HUES64 (cell line): ENCODE measurements at regions not wholly inside any gene's neighbourhood (a gene's known extent, or its start where the extent isn't known, plus 50 kb on each side); places are given as distances from the start of the nearest gene placed in this dataset.

ENCODE experiments used
- H3K27ac ChIP-seq: 2 replicates; pipeline ENCODE4 v1.7.0; 2013; ENCODE audit warnings: low read depth, low read length, inconsistent platforms
- H3K27me3 ChIP-seq: 2 replicates; pipeline ENCODE4 v1.6.1; 2013; ENCODE audit warnings: mild to moderate bottlenecking, low read length; ENCODE audit not compliant: insufficient read depth
- H3K36me3 ChIP-seq: 2 replicates; pipeline ENCODE4 v1.6.1; 2013; ENCODE audit warnings: mild to moderate bottlenecking, low read length; ENCODE audit not compliant: insufficient read depth
- H3K4me1 ChIP-seq: 2 replicates; pipeline ENCODE4 v1.6.1; 2013; ENCODE audit warnings: mild to moderate bottlenecking, low read length, moderate library complexity; ENCODE audit not compliant: insufficient read depth
- H3K4me3 ChIP-seq: 2 replicates; pipeline ENCODE4 v1.5.1; 2013; ENCODE audit warnings: mild to moderate bottlenecking, low read length, moderate library complexity
- H3K9ac ChIP-seq: 2 replicates; pipeline ENCODE4 v1.6.1; 2013; ENCODE audit warnings: mild to moderate bottlenecking, low read depth, low read length
- H3K9me3 ChIP-seq: 2 replicates; pipeline ENCODE4 v1.6.1; 2013; ENCODE audit warnings: low read depth, low read length; ENCODE audit not compliant: insufficient read depth
- WGBS: fragments of 150-250, 120-280 bp; methylation state at CpG from one replicate; pipeline ENCODE4 v1.1.7; 2013; ENCODE audit warnings: missing lambda C conversion rate; 5-methylcytosine and 5-hydroxymethylcytosine counted together

GRCh38 chr17:71963351-71963750 lies 157.5 kb upstream of the SOX9 start:
- Histone ChIP-seq H3K9me3 (no peaks in the 10 kb centered on the region), H3K27me3 (no peaks in the 10 kb centered on the region), H3K36me3 (no peaks in the 10 kb centered on the region), H3K4me3 (no peak overlapping the region), H3K4me1 (0 out of 2 replicates have a peak, but pooled peaks cover 5% of the 10 kb centered on the region), H3K9ac (no peak overlapping the region), H3K27ac (no peak overlapping the region)

- Histone ChIP-seq H3K36me3 (no peaks in the 10 kb centered on the region), H3K4me3 (no peak overlapping the region), H3K4me1 (0 out of 2 replicates have a peak, but pooled peaks cover 5% of the 10 kb centered on the region), H3K27ac (no peak overlapping the region), H3K9ac (no peak overlapping the region), H3K27me3 (no peaks in the 10 kb centered on the region), H3K9me3 (no peaks in the 10 kb centered on the region)
- 98% methylated on average over 4 of the region's 4 CpGs for WGBS
Measured at GRCh38 chr17:71963791-71964190, 157.0 kb upstream of the SOX9 start.

GRCh38 chr17:71964559-71964958 lies 156.3 kb upstream of the SOX9 start:
- Histone ChIP-seq H3K9me3 (no peaks in the 10 kb centered on the region), H3K27ac (no peak overlapping the region), H3K4me1 (0 out of 2 replicates have a peak, but pooled peaks cover 5% of the 10 kb centered on the region), H3K4me3 (no peak overlapping the region), H3K36me3 (no peaks in the 10 kb centered on the region), H3K27me3 (no peaks in the 10 kb centered on the region), H3K9ac (no peak overlapping the region)
- 95% methylated on average over 2 of the region's 2 CpGs for WGBS

- no peak overlapping the region for H3K9ac ChIP-seq
- H3K36me3 ChIP-seq: no peaks in the 10 kb centered on the region
- WGBS: 92% methylated on average over 6 of the region's 6 CpGs
- H3K9me3 ChIP-seq: no peaks in the 10 kb centered on the region
- H3K27me3 ChIP-seq: no peaks in the 10 kb centered on the region
- H3K4me3 ChIP-seq: no peak overlapping the region
- H3K4me1 ChIP-seq: 0 out of 2 replicates have a peak, but pooled peaks cover 5% of the 10 kb centered on the region
- H3K27ac ChIP-seq: no peak overlapping the region
Measured at GRCh38 chr17:71966055-71966454, 154.8 kb upstream of the SOX9 start.

GRCh38 chr17:71966459-71967313 lies 154.1 kb upstream of the SOX9 start:
- Histone ChIP-seq H3K9me3 (no peaks in the 10 kb centered on the region), H3K27me3 (no peaks in the 10 kb centered on the region), H3K36me3 (no peaks in the 10 kb centered on the region), H3K4me1 (0 out of 2 replicates have a peak, but pooled peaks cover 5% of the 10 kb centered on the region), H3K9ac (no peak overlapping the region), H3K27ac (no peak overlapping the region), H3K4me3 (no peak overlapping the region)
- 92% methylated on average over 12 of the region's 13 CpGs for WGBS

- H3K27ac ChIP-seq: no peak overlapping the region
- 0 out of 2 replicates have a peak, but pooled peaks cover 5% of the 10 kb centered on the region for H3K4me1 ChIP-seq
- H3K4me3 ChIP-seq: no peak overlapping the region
- H3K36me3 ChIP-seq: no peaks in the 10 kb centered on the region
- H3K9me3 ChIP-seq: no peaks in the 10 kb centered on the region
- H3K9ac ChIP-seq: no peak overlapping the region
- no peaks in the 10 kb centered on the region for H3K27me3 ChIP-seq
Measured at GRCh38 chr17:71969500-71969899, 151.3 kb upstream of the SOX9 start.

GRCh38 chr17:71970312-71970711 lies 150.5 kb upstream of the SOX9 start:
- Histone ChIP-seq H3K9me3 (no peaks in the 10 kb centered on the region), H3K27ac (no peak overlapping the region), H3K27me3 (no peaks in the 10 kb centered on the region), H3K4me3 (no peak overlapping the region), H3K4me1 (0 out of 2 replicates have a peak, but pooled peaks cover 5% of the 10 kb centered on the region), H3K36me3 (no peaks in the 10 kb centered on the region), H3K9ac (no peak overlapping the region)
- 92% methylated on average over 1 of the region's 1 CpG for WGBS

- Histone ChIP-seq H3K27me3 (no peaks in the 10 kb centered on the region), H3K9me3 (no peaks in the 10 kb centered on the region), H3K27ac (no peak overlapping the region), H3K36me3 (no peaks in the 10 kb centered on the region), H3K4me3 (no peak overlapping the region), H3K9ac (no peak overlapping the region), H3K4me1 (peaks cover 4% of the 10 kb centered on the region; the same call in 1 of the 2 replicates)
- WGBS: 94% methylated on average over 4 of the region's 4 CpGs
Measured at GRCh38 chr17:71974051-71974450, 146.8 kb upstream of the SOX9 start.

- Histone ChIP-seq H3K4me1 (peaks cover 4% of the 10 kb centered on the region; the same call in 1 of the 2 replicates), H3K9ac (no peak overlapping the region), H3K27ac (no peak overlapping the region), H3K27me3 (no peaks in the 10 kb centered on the region), H3K9me3 (no peaks in the 10 kb centered on the region), H3K4me3 (no peak overlapping the region), H3K36me3 (no peaks in the 10 kb centered on the region)
- 80% methylated on average over 13 of the region's 13 CpGs for WGBS
Measured at GRCh38 chr17:71975331-71975801, 145.5 kb upstream of the SOX9 start.

- 71% methylated on average over 14 of the region's 15 CpGs for WGBS
- Histone ChIP-seq H3K36me3 (no peaks in the 10 kb centered on the region), H3K4me1 (peaks cover 4% of the 10 kb centered on the region; the same call in 1 of the 2 replicates), H3K27ac (no peak overlapping the region), H3K4me3 (no peak overlapping the region), H3K9ac (no peak overlapping the region), H3K27me3 (no peaks in the 10 kb centered on the region), H3K9me3 (no peaks in the 10 kb centered on the region)
Measured at GRCh38 chr17:71976011-71976649, 144.7 kb upstream of the SOX9 start.

GRCh38 chr17:71978435-71978834 lies 142.4 kb upstream of the SOX9 start:
- Histone ChIP-seq H3K27ac (no peak overlapping the region), H3K9me3 (no peaks in the 10 kb centered on the region), H3K36me3 (no peaks in the 10 kb centered on the region), H3K9ac (no peak overlapping the region), H3K4me1 (peaks cover 4% of the 10 kb centered on the region; the same call in 1 of the 2 replicates), H3K27me3 (no peaks in the 10 kb centered on the region), H3K4me3 (no peak overlapping the region)
- 71% methylated on average over 5 of the region's 5 CpGs for WGBS
